IMR-90 (cell line): ENCODE measurements at regions not wholly inside any gene's neighbourhood (a gene's known extent, or its start where the extent isn't known, plus 50 kb on each side); places are given as distances from the start of the nearest gene placed in this dataset.

ENCODE experiments used
- ATAC-seq: fragments of 200-7000 bp; cut with Tn5 transposase; 2 replicates; pipeline ENCODE4 v1.9.1; 2020; ENCODE audit warnings: low read depth, mild to moderate bottlenecking, moderate library complexity
- BruUV-seq: library from RNA; stranded (reverse); fragments of 400-500 nt; replicated peaks from 2 replicates; lab custom pipeline; 2021; lab: Mats Ljungman, UMichigan
- CTCF ChIA-PET: fragments of 300-600 bp; formaldehyde crosslinking; extraction: SDS; loops from one replicate; lab custom pipeline; 2021; ENCODE audit warnings: antibody characterized with exemption; lab: Yijun Ruan, JAX
- POLR2A ChIA-PET: fragments of 300-600 bp; sonication (Branson Sonifier 250); formaldehyde crosslinking; loops from one replicate; lab custom pipeline; 2022; ENCODE audit warnings: antibody characterized with exemption; ENCODE audit not compliant: unreplicated experiment; lab: Charles Lee
- DNase-seq: peaks from one replicate; pipeline ENCODE4 v3.0.0; 2013
- H2AFZ ChIP-seq: replicated peaks from 2 replicates; pipeline ENCODE3; 2013; ENCODE audit warnings: low read length, mild to moderate bottlenecking; ENCODE audit not compliant: poor library complexity
- H2AK5ac ChIP-seq: 2 replicates; pipeline ENCODE4 v1.6.1; 2013; ENCODE audit warnings: low read depth, low read length, inconsistent platforms
- H2AK9ac ChIP-seq: replicated peaks from 2 replicates; pipeline ENCODE3; 2013; ENCODE audit warnings: mild to moderate bottlenecking, low read depth, low read length, moderate library complexity; ENCODE audit not compliant: poor library complexity
- H2BK120ac ChIP-seq: 2 replicates; pipeline ENCODE4 v1.6.1; 2013; ENCODE audit warnings: low read depth, low read length, inconsistent platforms
- H2BK15ac ChIP-seq: 3 replicates; pipeline ENCODE4 v1.6.1; 2013; ENCODE audit warnings: low read depth, low read length, inconsistent platforms
- H2BK20ac ChIP-seq: 2 replicates; pipeline ENCODE4 v1.6.1; 2013; ENCODE audit warnings: low read depth, mild to moderate bottlenecking, inconsistent platforms, low read length, moderate library complexity
- H2BK5ac ChIP-seq: 2 replicates; pipeline ENCODE4 v1.6.1; 2013; ENCODE audit warnings: mild to moderate bottlenecking, low read depth, low read length, inconsistent platforms; ENCODE audit not compliant: poor library complexity, severe bottlenecking
- H3K14ac ChIP-seq: replicated peaks from 2 replicates; pipeline ENCODE4 v1.6.1; 2013; ENCODE audit warnings: low read depth, low read length, inconsistent platforms
- H3K18ac ChIP-seq: 2 replicates; pipeline ENCODE4 v1.6.1; 2013; ENCODE audit warnings: low read depth, low read length, control low read depth
- H3K23ac ChIP-seq: 2 replicates; pipeline ENCODE4 v1.6.1; 2013; ENCODE audit warnings: low read depth, low read length, inconsistent platforms
- H3K27ac ChIP-seq: 2 replicates; pipeline ENCODE4 v1.5.1; 2013; ENCODE audit warnings: mild to moderate bottlenecking, control low read depth, low read length; ENCODE audit not compliant: insufficient read depth
- H3K27me3 ChIP-seq: 2 replicates; pipeline ENCODE4 v1.6.1; 2013; ENCODE audit warnings: low read length; ENCODE audit not compliant: control insufficient read depth, insufficient read depth
- H3K36me3 ChIP-seq: 2 replicates; pipeline ENCODE4 v1.6.1; 2013; ENCODE audit warnings: low read length, mixed read lengths; ENCODE audit not compliant: control insufficient read depth, insufficient read depth
- H3K4ac ChIP-seq: 2 replicates; pipeline ENCODE4 v1.6.1; 2013; ENCODE audit warnings: low read depth, low read length, inconsistent platforms
- H3K4me1 ChIP-seq: 2 replicates; pipeline ENCODE4 v1.6.1; 2013; ENCODE audit warnings: low read length, mixed read lengths; ENCODE audit not compliant: control insufficient read depth, insufficient read depth
- H3K4me2 ChIP-seq: 2 replicates; pipeline ENCODE4 v1.6.1; 2013; ENCODE audit warnings: low read depth, mild to moderate bottlenecking, control low read depth, low read length, moderate library complexity
- H3K4me3 ChIP-seq: 2 replicates; pipeline ENCODE4 v1.5.1; 2013; ENCODE audit warnings: low read depth, mild to moderate bottlenecking, control low read depth, low read length, moderate library complexity; ENCODE audit not compliant: insufficient read depth
- H3K56ac ChIP-seq: 2 replicates; pipeline ENCODE4 v1.6.1; 2013; ENCODE audit warnings: low read length, inconsistent platforms; ENCODE audit not compliant: insufficient read depth; ENCODE audit errors: extremely low read depth
- H3K79me1 ChIP-seq, 2 experiments: 2 replicates each; pipeline ENCODE4 v1.6.1; 2013; ENCODE audit warnings: low read length in 2 of 2, inconsistent platforms in 1 of 2, low read depth in 1 of 2
- H3K9ac ChIP-seq: 2 replicates; pipeline ENCODE4 v1.6.1; 2013; ENCODE audit warnings: low read depth, low read length, control low read depth
- H3K9me1 ChIP-seq: 2 replicates; pipeline ENCODE4 v1.6.1; 2013; ENCODE audit warnings: low read length, inconsistent platforms; ENCODE audit not compliant: insufficient read depth
- H3K9me3 ChIP-seq: 2 replicates; pipeline ENCODE4 v1.6.1; 2013; ENCODE audit warnings: low read length; ENCODE audit not compliant: control insufficient read depth, insufficient read depth
- H4K20me1 ChIP-seq: 2 replicates; pipeline ENCODE4 v1.6.1; 2013; ENCODE audit warnings: low read length, inconsistent platforms; ENCODE audit not compliant: insufficient read depth
- H4K5ac ChIP-seq: 2 replicates; pipeline ENCODE4 v1.6.1; 2013; ENCODE audit warnings: mild to moderate bottlenecking, low read depth, low read length, control low read depth
- H4K8ac ChIP-seq, 2 experiments: 2 replicates each; pipeline ENCODE4 v1.6.1; 2013; ENCODE audit warnings: low read depth in 2 of 2, low read length in 2 of 2, control low read depth in 1 of 2, inconsistent platforms in 1 of 2
- H4K91ac ChIP-seq: 2 replicates; pipeline ENCODE4 v1.6.1; 2013; ENCODE audit warnings: low read depth, low read length, inconsistent platforms; ENCODE audit not compliant: insufficient read depth
- CHD1 ChIP-seq: IDR thresholded peaks from 2 replicates; pipeline ENCODE4 v1.6.1; 2012; ENCODE audit warnings: low read depth, low read length, improper control_type of control experiment
- ELK1 ChIP-seq: fragments of 150-350 bp; IDR thresholded peaks from 2 replicates; pipeline ENCODE4 v1.6.1; 2016; ENCODE audit warnings: low read depth, mild to moderate bottlenecking, low read length, moderate library complexity, borderline replicate concordance
- MAFK ChIP-seq: IDR thresholded peaks from 2 replicates; pipeline ENCODE4 v1.6.1; 2012; ENCODE audit warnings: low read depth, low read length, improper control_type of control experiment
- MAZ ChIP-seq: IDR thresholded peaks from 2 replicates; pipeline ENCODE4 v1.6.1; 2012; ENCODE audit warnings: low read depth, mild to moderate bottlenecking, low read length, improper control_type of control experiment, moderate library complexity, borderline replicate concordance
- NFE2L2 ChIP-seq: fragments of 150-350 bp; IDR thresholded peaks from 2 replicates; pipeline ENCODE4 v1.6.1; 2016; ENCODE audit warnings: low read depth, mild to moderate bottlenecking, low read length
- RCOR1 ChIP-seq: IDR thresholded peaks from 2 replicates; pipeline ENCODE4 v1.6.1; 2012; ENCODE audit warnings: mild to moderate bottlenecking, low read length, improper control_type of control experiment; ENCODE audit not compliant: insufficient replicate concordance
- RFX5 ChIP-seq: IDR thresholded peaks from 2 replicates; pipeline ENCODE4 v1.8.0; 2012; ENCODE audit warnings: low read depth, mild to moderate bottlenecking, low read length, moderate library complexity
- WGBS, 2 experiments: methylation state at CpG; one replicate each; pipeline versions ENCODE4 v1.1.5 to v1.1.7; 2013; ENCODE audit warnings: missing lambda C conversion rate in 2 of 2; ENCODE audit not compliant: insufficient read length in 1 of 2; ENCODE audit errors: extremely low coverage in 2 of 2; 5-methylcytosine and 5-hydroxymethylcytosine counted together
- dilution Hi-C: fragments of 300-500 bp; cut with HindIII; formaldehyde crosslinking; loops from one replicate; pipeline ENCODE4 v1.14.3; 2018; ENCODE audit warnings: low sequenced_read_pairs; ENCODE audit not compliant: unreplicated experiment
- in situ Hi-C: fragments of 300-500 bp; cut with MboI; formaldehyde crosslinking; loops from 3 replicates; pipeline ENCODE4 v1.14.3; 2019; ENCODE audit warnings: low sequenced_read_pairs, inconsistent platforms, mixed read lengths
- intact Hi-C: fragments of 100-400 bp; cut with micrococcal nuclease; formaldehyde crosslinking; loops from 2 replicates; pipeline ENCODE4 v1.10.0; 2022

GRCh38 chr3:28951772-28952556, 328.9 kb upstream of the RBMS3 start:
- Histone ChIP-seq H4K91ac (no peak overlapping the region), H3K9me1 (no peaks in the 10 kb centered on the region), H3K27ac (no peak overlapping the region), H2BK120ac (no peak overlapping the region), H3K14ac (no peak overlapping the region), H3K23ac (no peak overlapping the region), H3K9ac (no peak overlapping the region), H3K4me3 (no peak overlapping the region), H3K79me1 (no peaks in the 10 kb centered on the region), H4K20me1 (no peaks in the 10 kb centered on the region), H3K56ac (no peak overlapping the region), H3K18ac (no peak overlapping the region), H2BK5ac (no peak overlapping the region), H2AFZ (no peak overlapping the region), H2AK5ac (no peak overlapping the region), H2BK20ac (no peak overlapping the region), H4K5ac (no peak overlapping the region), H4K8ac (no peak overlapping the region), H3K4me2 (no peak overlapping the region), H3K4me1 (no peaks in the 10 kb centered on the region), H3K36me3 (no peaks in the 10 kb centered on the region), H2BK15ac (no peak overlapping the region), H2AK9ac (no peak overlapping the region), H3K4ac (no peak overlapping the region), H3K27me3 (no peaks in the 10 kb centered on the region; the same call in 1 of the 2 replicates), H3K9me3 (peaks cover 3% of the 10 kb centered on the region; the same call in 1 of the 2 replicates)
- dilution Hi-C loops (no loop called here), intact Hi-C loops (no loop called here), in situ Hi-C loops (no loop called here)
- ChIA-PET CTCF (no interaction called here), POLR2A (no interaction called here)
- no CpG with 5 or more reads among the region's 4 CpGs for WGBS, 2 experiments
- TF ChIP-seq CHD1: no peak
- TF ChIP-seq MAFK: peak; percentile 89
- TF ChIP-seq ELK1: no peak
- no peak for TF ChIP-seq MAZ
- TF ChIP-seq RFX5: no peak
- no peak for TF ChIP-seq RCOR1
- peak; percentile 94 for TF ChIP-seq NFE2L2
- no peak for DNase-seq
- BruUV-seq: no TSS peak
- no peak for ATAC-seq
